CD8-positive, alpha-beta memory T cell (primary cell): ENCODE measurements at regions not wholly inside any gene's neighbourhood (a gene's known extent, or its start where the extent isn't known, plus 50 kb on each side); places are given as distances from the start of the nearest gene placed in this dataset.
"Not testable (repeated sequence)": the region's sequence is repeated elsewhere in the genome, so short reads cannot be mapped to it uniquely, and the experiment has no call there.

Source experiments
- CTCF ChIA-PET: fragments of 350-600 bp; sonication (Branson Sonifier 250); formaldehyde crosslinking; loops from one replicate; lab custom pipeline; 2021; ENCODE audit warnings: antibody characterized with exemption; lab: Charles Lee
- POLR2A ChIA-PET: fragments of 350-600 bp; sonication (Branson Sonifier 250); formaldehyde crosslinking; loops from one replicate; lab custom pipeline; 2021; ENCODE audit warnings: antibody characterized with exemption; lab: Charles Lee
- DNase-seq, 5 donors: peaks; one replicate each; pipeline versions ENCODE4 v3.0.0 to v3.0.0-alpha.2; 2020 to 2022; ENCODE audit warnings: mixed read lengths in 1 of 5
- H3K27ac ChIP-seq: one replicate; pipeline ENCODE4 v1.7.0; 2013; ENCODE audit warnings: low read depth, mild to moderate bottlenecking, low read length, moderate library complexity
- H3K27me3 ChIP-seq: 2 replicates; pipeline ENCODE4 v1.7.0; 2013; ENCODE audit warnings: low read length, mild to moderate bottlenecking; ENCODE audit not compliant: insufficient read depth, poor library complexity, severe bottlenecking
- H3K36me3 ChIP-seq: 2 replicates; pipeline ENCODE4 v1.7.0; 2013; ENCODE audit warnings: mild to moderate bottlenecking, low read length, moderate library complexity; ENCODE audit not compliant: insufficient read depth
- H3K4me1 ChIP-seq: 2 replicates; pipeline ENCODE4 v1.7.0; 2013; ENCODE audit warnings: mild to moderate bottlenecking, low read length, moderate library complexity; ENCODE audit not compliant: insufficient read depth
- H3K4me3 ChIP-seq: 2 replicates; pipeline ENCODE4 v1.7.0; 2013; ENCODE audit warnings: mild to moderate bottlenecking, low read length
- H3K9me3 ChIP-seq: 2 replicates; pipeline ENCODE4 v1.7.0; 2013; ENCODE audit warnings: mild to moderate bottlenecking, low read length
- H3K27ac Mint-ChIP-seq, 8 donors: one replicate each; pipeline ENCODE4 v1.8.0; 2020 to 2021; ENCODE audit warnings: mixed read lengths in 8 of 8, mild to moderate bottlenecking in 6 of 8, inconsistent platforms in 3 of 8, moderate library complexity in 3 of 8
- H3K27me3 Mint-ChIP-seq, 2 donors: one replicate each; pipeline ENCODE4 v1.8.0; 2020 to 2021; ENCODE audit warnings: mixed read lengths in 2 of 2, mild to moderate bottlenecking in 1 of 2, moderate library complexity in 1 of 2
- H3K36me3 Mint-ChIP-seq, 3 donors: one replicate each; pipeline ENCODE4 v1.8.0; 2020 to 2021; ENCODE audit warnings: mixed read lengths in 3 of 3, inconsistent platforms in 1 of 3, mild to moderate bottlenecking in 1 of 3
- H3K4me1 Mint-ChIP-seq, 3 donors: one replicate each; pipeline ENCODE4 v1.8.0; 2020 to 2021; ENCODE audit warnings: mixed read lengths in 3 of 3, inconsistent platforms in 1 of 3, mild to moderate bottlenecking in 1 of 3
- H3K4me3 Mint-ChIP-seq, 7 donors: one replicate each; pipeline ENCODE4 v1.8.0; 2020 to 2021; ENCODE audit warnings: mixed read lengths in 7 of 7, mild to moderate bottlenecking in 6 of 7, moderate library complexity in 4 of 7, inconsistent platforms in 2 of 7
- H3K9me3 Mint-ChIP-seq, 5 donors: one replicate each; pipeline ENCODE4 v1.8.0; 2020 to 2022; ENCODE audit warnings: mixed read lengths in 5 of 5, mild to moderate bottlenecking in 3 of 5, moderate library complexity in 2 of 5, inconsistent platforms in 1 of 5

GRCh38 chr2:14079576-14079975, 552.9 kb upstream of the LRATD1 start:
- Histone ChIP-seq H3K27me3 (no peaks in the 10 kb centered on the region), H3K4me3 (no peak overlapping the region), H3K36me3 (no peaks in the 10 kb centered on the region), H3K4me1 (no peaks in the 10 kb centered on the region), H3K9me3 (no peaks in the 10 kb centered on the region), H3K27ac (no peak overlapping the region)
- H3K27me3 Mint-ChIP-seq = no peaks in the 10 kb centered on the region
- ChIA-PET CTCF (no interaction called here), POLR2A (no interaction called here)
- peaks cover 0 to 1% (median 0%) of the 10 kb centered on the region in 3 donors for H3K36me3 Mint-ChIP-seq
- no peaks in the 10 kb centered on the region for H3K4me1 Mint-ChIP-seq
- peaks cover 5 to 34% (median 9%) of the 10 kb centered on the region in 5 donors for H3K9me3 Mint-ChIP-seq
- DNase-seq = no peak
- H3K4me3 Mint-ChIP-seq = no peak overlapping the region
- no peak overlapping the region for H3K27ac Mint-ChIP-seq

GRCh38 chr2:14081521-14081920, 551.0 kb upstream of the LRATD1 start:
- Mint-ChIP-seq H3K4me1 (no peaks in the 10 kb centered on the region), H3K27ac (no peak overlapping the region), H3K36me3 (peaks cover 0 to 1% (median 0%) of the 10 kb centered on the region in 3 donors), H3K4me3 (no peak overlapping the region), H3K9me3 (peaks cover 9 to 32% (median 22%) of the 10 kb centered on the region in 5 donors), H3K27me3 (no peaks in the 10 kb centered on the region)
- no peaks in the 10 kb centered on the region for H3K27me3 ChIP-seq
- DNase-seq = no peak
- H3K4me1 ChIP-seq = no peaks in the 10 kb centered on the region
- CTCF ChIA-PET = no interaction called here
- no peaks in the 10 kb centered on the region for H3K9me3 ChIP-seq
- POLR2A ChIA-PET = no interaction called here
- no peaks in the 10 kb centered on the region for H3K36me3 ChIP-seq
- no peak overlapping the region for H3K27ac ChIP-seq
- H3K4me3 ChIP-seq = no peak overlapping the region

DNA sequence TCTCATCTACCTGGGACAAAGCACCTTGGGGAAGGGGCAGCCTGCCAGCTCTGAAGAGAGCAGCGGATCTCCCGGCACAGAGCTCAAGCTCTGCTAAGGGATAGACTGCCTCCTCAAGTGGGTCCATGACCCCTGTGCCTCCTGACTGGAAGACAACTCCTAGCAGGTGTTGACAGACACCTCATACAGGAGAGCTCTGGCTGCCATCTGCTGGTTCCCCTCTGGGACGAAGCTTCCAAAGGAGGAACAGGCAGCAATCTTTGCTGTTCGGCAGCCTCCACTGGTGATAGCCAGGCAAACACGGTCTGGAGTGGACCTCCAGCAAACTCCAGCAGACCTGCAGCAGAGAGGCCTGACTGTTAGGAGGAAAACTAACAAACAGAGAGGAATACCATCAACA, 549.9 kb upstream of the LRATD1 start:
- Mint-ChIP-seq H3K4me3 (no peak overlapping the region), H3K9me3 (peaks cover 7 to 30% (median 22%) of the 10 kb centered on the region in 5 donors), H3K27me3 (no peaks in the 10 kb centered on the region), H3K4me1 (no peaks in the 10 kb centered on the region), H3K27ac (no peak overlapping the region), H3K36me3 (peaks cover 0 to 1% (median 0%) of the 10 kb centered on the region in 3 donors)
- no peak for DNase-seq
- POLR2A ChIA-PET = no interaction called here
- Histone ChIP-seq H3K27me3 (no peaks in the 10 kb centered on the region), H3K27ac (no peak overlapping the region), H3K4me3 (no peak overlapping the region), H3K36me3 (no peaks in the 10 kb centered on the region), H3K9me3 (no peaks in the 10 kb centered on the region), H3K4me1 (no peaks in the 10 kb centered on the region)
- CTCF ChIA-PET = no interaction called here

- no peaks in the 10 kb centered on the region for H3K4me1 ChIP-seq
- POLR2A ChIA-PET = no interaction called here
- no peak overlapping the region for H3K27ac Mint-ChIP-seq
- CTCF ChIA-PET = no interaction called here
- no peak overlapping the region for H3K4me3 Mint-ChIP-seq
- no peaks in the 10 kb centered on the region for H3K9me3 ChIP-seq
- H3K27me3 ChIP-seq = no peaks in the 10 kb centered on the region
- DNase-seq = no peak
- H3K36me3 ChIP-seq = no peaks in the 10 kb centered on the region
- H3K27me3 Mint-ChIP-seq = no peaks in the 10 kb centered on the region
- H3K9me3 Mint-ChIP-seq = peaks cover 0 to 13% (median 3%) of the 10 kb centered on the region in 5 donors
- H3K4me1 Mint-ChIP-seq = no peaks in the 10 kb centered on the region
- no peak overlapping the region for H3K4me3 ChIP-seq
- H3K27ac ChIP-seq = no peak overlapping the region
- H3K36me3 Mint-ChIP-seq = no peaks in the 10 kb centered on the region
These were observed 537.9 kb upstream of the LRATD1 start for GRCh38 chr2:14094592-14094991.

DNA sequence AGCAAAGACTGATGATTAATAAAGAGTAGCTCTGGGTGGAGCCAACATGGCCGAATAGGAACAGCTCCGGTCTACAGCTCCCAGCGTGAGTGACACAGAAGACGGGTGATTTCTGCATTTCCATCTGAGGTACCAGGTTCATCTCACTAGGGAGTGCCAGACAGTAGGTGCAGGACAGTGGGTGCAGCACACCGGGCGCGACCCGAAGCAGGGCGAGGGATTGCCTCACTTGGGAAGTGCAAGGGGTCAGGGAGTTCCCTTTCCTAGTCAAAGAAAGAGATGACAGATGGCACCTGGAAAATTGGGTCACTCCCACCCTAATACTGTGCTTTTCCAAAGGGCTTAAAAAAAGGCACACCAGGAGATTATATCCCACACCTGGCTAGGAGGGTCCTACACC, 533.4 kb upstream of the LRATD1 start:
- POLR2A ChIA-PET, H3K27ac ChIP-seq, H3K27ac Mint-ChIP-seq, H3K27me3 Mint-ChIP-seq, H3K36me3 ChIP-seq, H3K4me3 Mint-ChIP-seq, H3K4me1 Mint-ChIP-seq, H3K9me3 ChIP-seq, H3K27me3 ChIP-seq, H3K36me3 Mint-ChIP-seq, H3K4me3 ChIP-seq, H3K4me1 ChIP-seq, CTCF ChIA-PET, DNase-seq: not testable (repeated sequence)
- H3K9me3 Mint-ChIP-seq = peaks cover 0 to 26% (median 6%) of the 10 kb centered on the region in 5 donors

DNA sequence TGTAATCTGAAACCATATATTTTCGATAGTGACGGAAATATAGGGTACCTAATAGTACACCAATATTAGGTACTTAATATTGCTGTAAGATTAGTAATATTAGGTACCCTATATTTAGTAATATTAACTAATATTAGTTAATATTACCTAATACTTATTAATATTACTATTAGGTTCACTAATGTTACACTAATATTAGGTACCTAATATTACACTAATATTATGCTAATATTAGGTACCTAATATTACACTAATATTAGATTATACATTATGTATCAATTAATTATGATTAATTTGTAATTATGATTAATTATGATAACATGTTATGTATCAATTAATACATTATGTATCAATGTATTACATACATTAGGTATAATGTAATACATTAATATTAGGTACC, 518.2 kb upstream of the LRATD1 start:
- ChIA-PET CTCF (no interaction called here), POLR2A (no interaction called here)
- Histone ChIP-seq H3K4me1 (no peaks in the 10 kb centered on the region), H3K27ac (no peak overlapping the region), H3K36me3 (no peaks in the 10 kb centered on the region), H3K27me3 (no peaks in the 10 kb centered on the region), H3K4me3 (no peak overlapping the region), H3K9me3 (no peaks in the 10 kb centered on the region)
- DNase-seq = no peak
- Mint-ChIP-seq H3K27me3 (no peaks in the 10 kb centered on the region), H3K4me1 (no peaks in the 10 kb centered on the region), H3K4me3 (no peak overlapping the region), H3K27ac (no peak overlapping the region), H3K36me3 (no peaks in the 10 kb centered on the region), H3K9me3 (peaks cover 4 to 24% (median 6%) of the 10 kb centered on the region in 5 donors)

DNA sequence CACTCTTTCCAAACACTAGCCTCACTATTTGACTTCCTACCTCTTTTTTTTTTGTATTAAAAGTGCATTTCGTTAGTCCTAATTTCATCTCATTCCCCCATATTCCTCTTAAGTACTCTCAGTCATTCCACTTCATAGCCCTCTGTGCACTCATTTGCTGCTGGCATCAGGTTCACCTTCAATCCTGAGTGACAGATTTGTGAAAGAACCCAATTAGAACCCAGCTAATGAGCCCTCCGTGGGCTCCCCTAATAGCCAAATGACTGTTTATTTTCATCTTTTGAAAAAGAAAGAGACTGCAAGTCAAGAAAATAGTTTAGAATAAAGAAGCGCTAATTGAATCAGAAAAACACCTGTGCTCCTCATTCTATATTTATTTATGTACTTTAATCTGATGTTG, 512.1 kb upstream of the LRATD1 start:
- H3K4me3 ChIP-seq = no peak overlapping the region
- no peak overlapping the region for H3K27ac ChIP-seq
- Mint-ChIP-seq H3K27me3 (no peaks in the 10 kb centered on the region), H3K27ac (no peak overlapping the region), H3K4me3 (no peak overlapping the region), H3K9me3 (peaks cover 2 to 28% (median 4%) of the 10 kb centered on the region in 5 donors), H3K36me3 (no peaks in the 10 kb centered on the region), H3K4me1 (no peaks in the 10 kb centered on the region)
- H3K9me3 ChIP-seq = no peaks in the 10 kb centered on the region
- no peaks in the 10 kb centered on the region for H3K27me3 ChIP-seq
- CTCF ChIA-PET = no interaction called here
- DNase-seq = no peak
- POLR2A ChIA-PET = no interaction called here
- no peaks in the 10 kb centered on the region for H3K4me1 ChIP-seq
- no peaks in the 10 kb centered on the region for H3K36me3 ChIP-seq

DNA sequence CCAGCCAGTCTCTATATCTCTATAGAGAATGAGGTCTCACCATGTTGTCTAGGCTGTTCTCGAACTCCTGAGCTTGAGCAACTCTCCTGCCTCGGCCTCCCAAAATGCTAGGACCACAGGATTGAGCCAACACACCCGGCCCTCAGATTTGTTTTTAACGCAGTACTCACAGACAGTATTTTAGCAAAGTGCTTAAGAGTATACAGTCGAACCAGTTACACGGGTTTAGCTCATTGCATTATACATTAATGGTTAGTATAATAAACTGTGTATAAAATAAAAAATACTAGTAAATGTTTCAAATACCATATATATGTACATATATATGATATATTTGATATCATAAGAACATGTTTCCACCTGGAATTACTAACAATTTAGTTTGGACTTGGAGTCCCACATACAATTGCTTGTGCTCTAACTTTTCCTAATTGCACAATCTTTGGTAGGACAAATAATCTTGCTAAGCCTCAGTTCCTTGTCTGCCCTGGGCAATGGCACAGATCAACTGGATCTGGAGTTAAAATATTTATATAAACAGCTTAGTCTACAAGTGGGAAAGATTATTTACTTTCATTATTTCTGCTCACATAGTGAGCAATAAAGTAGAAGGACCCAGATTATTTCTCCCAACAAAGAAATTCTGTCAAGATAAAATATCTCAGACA, 508.9 kb upstream of the LRATD1 start:
- no peak overlapping the region for H3K4me3 ChIP-seq
- peaks cover 0 to 28% (median 9%) of the 10 kb centered on the region in 5 donors for H3K9me3 Mint-ChIP-seq
- H3K27me3 ChIP-seq = no peaks in the 10 kb centered on the region
- H3K27ac ChIP-seq = no peak overlapping the region
- no peak for DNase-seq
- no peaks in the 10 kb centered on the region for H3K4me1 ChIP-seq
- H3K36me3 ChIP-seq = no peaks in the 10 kb centered on the region
- ChIA-PET CTCF (no interaction called here), POLR2A (no interaction called here)
- H3K27ac Mint-ChIP-seq = no peak overlapping the region
- H3K27me3 Mint-ChIP-seq = no peaks in the 10 kb centered on the region
- no peak overlapping the region for H3K4me3 Mint-ChIP-seq
- no peaks in the 10 kb centered on the region for H3K4me1 Mint-ChIP-seq
- no peaks in the 10 kb centered on the region for H3K36me3 Mint-ChIP-seq
- no peaks in the 10 kb centered on the region for H3K9me3 ChIP-seq
